ENCODE measurements at regions not wholly inside any gene's neighbourhood (a gene's known extent, or its start where the extent isn't known, plus 50 kb on each side); places are given as distances from the start of the nearest gene placed in this dataset. TPM values are rescaled to one million over a fixed set of nuclear protein-coding genes. Genes with fewer than 3 reads are reported as not detected.

DNA sequence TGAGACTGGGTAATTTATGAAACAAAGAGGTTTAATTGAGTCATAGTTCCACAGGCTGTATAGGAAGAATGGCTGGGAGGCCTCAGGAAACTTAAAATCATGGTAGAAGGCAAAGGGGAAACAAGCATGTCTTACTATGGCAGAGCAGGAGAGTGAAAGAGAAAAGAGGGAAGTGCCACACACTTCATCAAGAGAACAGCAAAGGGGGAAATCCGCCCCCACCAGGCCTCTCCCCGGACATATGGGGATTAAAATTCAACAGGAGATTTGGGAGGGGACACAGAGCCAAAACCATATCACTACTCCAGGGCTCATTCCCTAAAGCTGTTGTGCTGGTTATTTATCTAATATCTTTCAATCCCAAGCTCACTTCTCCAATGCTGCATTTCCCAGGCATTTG is 50.2 kb upstream of the NR3C1 start:
- no peak overlapping the region for H3K27ac Mint-ChIP-seq
- ChIA-PET CTCF (no interaction called here), POLR2A (no interaction called here)
- DNase-seq (ENCODE audit: low spot score): no peak
- no peak for ATAC-seq
- no peak for TF ChIP-seq SMAD3 (CRISPR knock-in tag; IDR thresholded peaks at IDR 0.05; ENCODE audit: borderline replicate concordance)
- TF ChIP-seq, protein P1, sequence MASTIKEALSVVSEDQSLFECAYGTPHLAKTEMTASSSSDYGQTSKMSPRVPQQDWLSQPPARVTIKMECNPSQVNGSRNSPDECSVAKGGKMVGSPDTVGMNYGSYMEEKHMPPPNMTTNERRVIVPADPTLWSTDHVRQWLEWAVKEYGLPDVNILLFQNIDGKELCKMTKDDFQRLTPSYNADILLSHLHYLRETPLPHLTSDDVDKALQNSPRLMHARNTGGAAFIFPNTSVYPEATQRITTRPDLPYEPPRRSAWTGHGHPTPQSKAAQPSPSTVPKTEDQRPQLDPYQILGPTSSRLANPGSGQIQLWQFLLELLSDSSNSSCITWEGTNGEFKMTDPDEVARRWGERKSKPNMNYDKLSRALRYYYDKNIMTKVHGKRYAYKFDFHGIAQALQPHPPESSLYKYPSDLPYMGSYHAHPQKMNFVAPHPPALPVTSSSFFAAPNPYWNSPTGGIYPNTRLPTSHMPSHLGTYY (CRISPR knock-in tag; IDR thresholded peaks at IDR 0.05): no peak
- TF ChIP-seq, protein P2, sequence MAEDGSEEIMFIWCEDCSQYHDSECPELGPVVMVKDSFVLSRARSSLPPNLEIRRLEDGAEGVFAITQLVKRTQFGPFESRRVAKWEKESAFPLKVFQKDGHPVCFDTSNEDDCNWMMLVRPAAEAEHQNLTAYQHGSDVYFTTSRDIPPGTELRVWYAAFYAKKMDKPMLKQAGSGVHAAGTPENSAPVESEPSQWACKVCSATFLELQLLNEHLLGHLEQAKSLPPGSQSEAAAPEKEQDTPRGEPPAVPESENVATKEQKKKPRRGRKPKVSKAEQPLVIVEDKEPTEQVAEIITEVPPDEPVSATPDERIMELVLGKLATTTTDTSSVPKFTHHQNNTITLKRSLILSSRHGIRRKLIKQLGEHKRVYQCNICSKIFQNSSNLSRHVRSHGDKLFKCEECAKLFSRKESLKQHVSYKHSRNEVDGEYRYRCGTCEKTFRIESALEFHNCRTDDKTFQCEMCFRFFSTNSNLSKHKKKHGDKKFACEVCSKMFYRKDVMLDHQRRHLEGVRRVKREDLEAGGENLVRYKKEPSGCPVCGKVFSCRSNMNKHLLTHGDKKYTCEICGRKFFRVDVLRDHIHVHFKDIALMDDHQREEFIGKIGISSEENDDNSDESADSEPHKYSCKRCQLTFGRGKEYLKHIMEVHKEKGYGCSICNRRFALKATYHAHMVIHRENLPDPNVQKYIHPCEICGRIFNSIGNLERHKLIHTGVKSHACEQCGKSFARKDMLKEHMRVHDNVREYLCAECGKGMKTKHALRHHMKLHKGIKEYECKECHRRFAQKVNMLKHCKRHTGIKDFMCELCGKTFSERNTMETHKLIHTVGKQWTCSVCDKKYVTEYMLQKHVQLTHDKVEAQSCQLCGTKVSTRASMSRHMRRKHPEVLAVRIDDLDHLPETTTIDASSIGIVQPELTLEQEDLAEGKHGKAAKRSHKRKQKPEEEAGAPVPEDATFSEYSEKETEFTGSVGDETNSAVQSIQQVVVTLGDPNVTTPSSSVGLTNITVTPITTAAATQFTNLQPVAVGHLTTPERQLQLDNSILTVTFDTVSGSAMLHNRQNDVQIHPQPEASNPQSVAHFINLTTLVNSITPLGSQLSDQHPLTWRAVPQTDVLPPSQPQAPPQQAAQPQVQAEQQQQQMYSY (CRISPR knock-in tag; IDR thresholded peaks at IDR 0.05): no peak
- TF ChIP-seq ZNF425 (CRISPR knock-in tag; conservative IDR thresholded peaks at IDR 0.05): no peak
- no peak for TF ChIP-seq NFE2L1 (CRISPR knock-in tag; IDR thresholded peaks at IDR 0.05)
- TF ChIP-seq, protein P3, sequence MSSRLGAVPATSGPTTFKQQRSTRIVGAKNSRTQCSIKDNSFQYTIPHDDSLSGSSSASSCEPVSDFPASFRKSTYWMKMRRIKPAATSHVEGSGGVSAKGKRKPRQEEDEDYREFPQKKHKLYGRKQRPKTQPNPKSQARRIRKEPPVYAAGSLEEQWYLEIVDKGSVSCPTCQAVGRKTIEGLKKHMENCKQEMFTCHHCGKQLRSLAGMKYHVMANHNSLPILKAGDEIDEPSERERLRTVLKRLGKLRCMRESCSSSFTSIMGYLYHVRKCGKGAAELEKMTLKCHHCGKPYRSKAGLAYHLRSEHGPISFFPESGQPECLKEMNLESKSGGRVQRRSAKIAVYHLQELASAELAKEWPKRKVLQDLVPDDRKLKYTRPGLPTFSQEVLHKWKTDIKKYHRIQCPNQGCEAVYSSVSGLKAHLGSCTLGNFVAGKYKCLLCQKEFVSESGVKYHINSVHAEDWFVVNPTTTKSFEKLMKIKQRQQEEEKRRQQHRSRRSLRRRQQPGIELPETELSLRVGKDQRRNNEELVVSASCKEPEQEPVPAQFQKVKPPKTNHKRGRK (CRISPR knock-in tag; IDR thresholded peaks at IDR 0.05; ENCODE audit: borderline replicate concordance): no peak
- TF ChIP-seq SP1 (CRISPR knock-in tag; conservative IDR thresholded peaks at IDR 0.05): no peak
- TF ChIP-seq TEAD1 (CRISPR knock-in tag; IDR thresholded peaks at IDR 0.05): no peak
- no peak for TF ChIP-seq NR2C2 (CRISPR knock-in tag; IDR thresholded peaks at IDR 0.05)
- no peak for TF ChIP-seq E2F4 (CRISPR knock-in tag; IDR thresholded peaks at IDR 0.05; ENCODE audit: borderline replicate concordance, low read depth)
- TF ChIP-seq, protein P4, sequence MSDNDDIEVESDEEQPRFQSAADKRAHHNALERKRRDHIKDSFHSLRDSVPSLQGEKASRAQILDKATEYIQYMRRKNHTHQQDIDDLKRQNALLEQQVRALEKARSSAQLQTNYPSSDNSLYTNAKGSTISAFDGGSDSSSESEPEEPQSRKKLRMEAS (CRISPR knock-in tag; IDR thresholded peaks at IDR 0.05): no peak
- no peak for TF ChIP-seq MLX (CRISPR knock-in tag; IDR thresholded peaks at IDR 0.05)
- TF ChIP-seq, protein P5, sequence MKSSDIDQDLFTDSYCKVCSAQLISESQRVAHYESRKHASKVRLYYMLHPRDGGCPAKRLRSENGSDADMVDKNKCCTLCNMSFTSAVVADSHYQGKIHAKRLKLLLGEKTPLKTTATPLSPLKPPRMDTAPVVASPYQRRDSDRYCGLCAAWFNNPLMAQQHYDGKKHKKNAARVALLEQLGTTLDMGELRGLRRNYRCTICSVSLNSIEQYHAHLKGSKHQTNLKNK (CRISPR knock-in tag; IDR thresholded peaks at IDR 0.05): no peak
- no peak for TF ChIP-seq ETV6 (CRISPR knock-in tag; IDR thresholded peaks at IDR 0.05)
- no peak for TF ChIP-seq HMGA2 (CRISPR knock-in tag; IDR thresholded peaks at IDR 0.05)
- TF ChIP-seq EMX1 (CRISPR knock-in tag; IDR thresholded peaks at IDR 0.05): no peak
- no peak for TF ChIP-seq NFATC4 (CRISPR knock-in tag; IDR thresholded peaks at IDR 0.05)
- peaks cover 4% of the 10 kb centered on the region for H3K4me1 Mint-ChIP-seq
- no peaks in the 10 kb centered on the region for H3K9me3 Mint-ChIP-seq
- no peaks in the 10 kb centered on the region for H3K36me3 Mint-ChIP-seq
- no peak overlapping the region for H3K4me3 Mint-ChIP-seq
- no peaks in the 10 kb centered on the region for H3K27me3 Mint-ChIP-seq (ENCODE audit: low read depth)

Small RNAs in the stretch of these regions (microRNA-seq; reads per million reads assigned to microRNA genes)
- gene MIR5197 (ENCODE audit: borderline number of aligned reads): not detected
